ENCODE measurements at regions not wholly inside any gene's neighbourhood (a gene's known extent, or its start where the extent isn't known, plus 50 kb on each side); places are given as distances from the start of the nearest gene placed in this dataset.
"Not testable (repeated sequence)": the region's sequence is repeated elsewhere in the genome, so short reads cannot be mapped to it uniquely, and the experiment has no call there.

DNA sequence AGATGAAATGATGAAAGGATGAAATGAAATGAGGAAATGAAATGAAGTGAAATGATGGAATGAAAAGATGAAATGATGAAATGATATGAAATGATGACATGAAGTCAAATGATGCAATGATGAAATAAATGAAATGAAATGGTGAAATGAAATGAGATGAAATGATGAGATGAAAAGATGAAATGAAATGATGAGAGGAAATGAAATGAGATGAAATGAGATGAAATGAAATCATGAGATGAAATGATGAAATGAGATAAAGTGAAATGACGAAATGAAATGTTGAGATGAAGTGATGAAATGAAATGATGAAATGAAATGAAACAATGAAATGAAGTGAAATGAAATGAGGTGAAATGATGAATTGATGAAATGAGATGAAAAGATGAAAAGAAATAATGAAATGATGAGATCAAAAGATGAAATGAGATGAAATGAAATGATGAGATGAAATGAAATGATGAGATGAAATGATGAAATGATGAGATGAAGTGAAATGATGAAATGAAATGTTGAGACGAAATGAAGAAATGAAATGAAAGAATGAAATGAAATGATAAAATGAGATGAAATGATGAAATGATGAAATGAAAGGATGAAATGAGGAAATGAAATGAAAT, 129.5 kb upstream of the TP53TG3C start:
- TF ChIP-seq, protein P1, sequence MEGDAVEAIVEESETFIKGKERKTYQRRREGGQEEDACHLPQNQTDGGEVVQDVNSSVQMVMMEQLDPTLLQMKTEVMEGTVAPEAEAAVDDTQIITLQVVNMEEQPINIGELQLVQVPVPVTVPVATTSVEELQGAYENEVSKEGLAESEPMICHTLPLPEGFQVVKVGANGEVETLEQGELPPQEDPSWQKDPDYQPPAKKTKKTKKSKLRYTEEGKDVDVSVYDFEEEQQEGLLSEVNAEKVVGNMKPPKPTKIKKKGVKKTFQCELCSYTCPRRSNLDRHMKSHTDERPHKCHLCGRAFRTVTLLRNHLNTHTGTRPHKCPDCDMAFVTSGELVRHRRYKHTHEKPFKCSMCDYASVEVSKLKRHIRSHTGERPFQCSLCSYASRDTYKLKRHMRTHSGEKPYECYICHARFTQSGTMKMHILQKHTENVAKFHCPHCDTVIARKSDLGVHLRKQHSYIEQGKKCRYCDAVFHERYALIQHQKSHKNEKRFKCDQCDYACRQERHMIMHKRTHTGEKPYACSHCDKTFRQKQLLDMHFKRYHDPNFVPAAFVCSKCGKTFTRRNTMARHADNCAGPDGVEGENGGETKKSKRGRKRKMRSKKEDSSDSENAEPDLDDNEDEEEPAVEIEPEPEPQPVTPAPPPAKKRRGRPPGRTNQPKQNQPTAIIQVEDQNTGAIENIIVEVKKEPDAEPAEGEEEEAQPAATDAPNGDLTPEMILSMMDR (IDR thresholded peaks at IDR 0.05 in 8 of 11, conservative IDR thresholded peaks at IDR 0.05 in 3 of 11), result not testable (repeated sequence)
- not testable (repeated sequence) for TF ChIP-seq POLR2A, POLR2AphosphoS5 (IDR thresholded peaks at IDR 0.05)
